Activated T-helper 1 cell treated with anti-CD3 and anti-CD28 coated beads, Interleukin-12 subunit alpha, Interleukin-12 subunit beta, Interleukin-2, Interleukin-4 antibody, amounts not matched to agents 30 ng/mL and 10 ng/mL and 1 ng/mL, durations not matched to agents 14 hours and 24 hours and 36 hours (primary cell): ENCODE measurements at regions not wholly inside any gene's neighbourhood (a gene's known extent, or its start where the extent isn't known, plus 50 kb on each side); places are given as distances from the start of the nearest gene placed in this dataset.

ENCODE experiments used
- DNase-seq: peaks from one replicate; pipeline ENCODE4 v3.0.0; 2021; ENCODE audit warnings: low spot score
- H3K27ac Mint-ChIP-seq: one replicate; pipeline ENCODE4 v1.8.0; 2021; ENCODE audit warnings: mild to moderate bottlenecking, mixed read lengths
- H3K27me3 Mint-ChIP-seq: one replicate; pipeline ENCODE4 v1.8.0; 2022; ENCODE audit warnings: mild to moderate bottlenecking, moderate library complexity, mixed read lengths; ENCODE audit not compliant: insufficient read depth
- H3K36me3 Mint-ChIP-seq: one replicate; pipeline ENCODE4 v1.8.0; 2021; ENCODE audit warnings: low read depth, mixed read lengths
- H3K4me1 Mint-ChIP-seq: one replicate; pipeline ENCODE4 v1.8.0; 2021; ENCODE audit warnings: low read depth, mixed read lengths
- H3K4me3 Mint-ChIP-seq: one replicate; pipeline ENCODE4 v1.8.0; 2021; ENCODE audit warnings: mild to moderate bottlenecking, moderate library complexity, mixed read lengths
- H3K9me3 Mint-ChIP-seq: one replicate; pipeline ENCODE4 v1.8.0; 2021; ENCODE audit warnings: mixed read lengths
- intact Hi-C: fragments of 100-400 bp; cut with micrococcal nuclease; formaldehyde crosslinking; loops from one replicate; pipeline ENCODE4 v1.15.1; 2024

DNA sequence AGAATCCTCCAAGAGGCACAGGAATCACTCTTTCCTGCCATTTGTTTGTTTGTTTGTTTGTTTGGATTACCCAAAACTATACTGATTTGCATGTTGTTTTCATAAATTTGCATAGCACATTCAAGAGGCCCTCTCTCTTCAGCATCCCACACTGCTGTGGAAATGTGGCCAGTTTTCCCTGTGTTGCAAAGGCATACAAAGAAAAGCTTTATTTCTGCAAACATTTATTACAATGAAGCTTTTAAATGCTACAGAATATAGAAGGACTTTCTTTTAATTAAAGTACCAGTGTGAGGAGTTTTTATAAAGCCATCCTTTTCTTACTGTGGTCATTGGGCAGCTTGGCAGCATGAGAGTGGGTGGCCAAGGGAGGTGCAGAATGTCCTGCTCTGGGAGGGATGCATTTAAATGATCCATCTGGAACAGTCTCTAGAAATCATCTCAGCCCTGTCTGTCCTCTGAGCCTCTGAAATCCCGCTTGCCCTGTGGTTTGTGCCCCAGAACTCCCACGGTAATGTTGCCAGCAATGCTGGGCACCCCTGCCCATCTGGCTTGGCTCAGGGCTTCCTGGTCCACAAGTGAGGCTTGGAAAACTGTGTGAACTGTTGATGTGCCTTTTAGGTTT lies 356.8 kb upstream of the KIF2A start:
- Mint-ChIP-seq H3K4me3 (no peak overlapping the region), H3K36me3 (no peaks in the 10 kb centered on the region), H3K4me1 (no peaks in the 10 kb centered on the region), H3K27ac (no peak overlapping the region), H3K9me3 (no peaks in the 10 kb centered on the region), H3K27me3 (no peaks in the 10 kb centered on the region)
- intact Hi-C loops = no loop called here
- DNase-seq = no peak

- no peaks in the 10 kb centered on the region for H3K36me3 Mint-ChIP-seq
- H3K27ac Mint-ChIP-seq = no peak overlapping the region
- H3K4me3 Mint-ChIP-seq = no peak overlapping the region
- no peaks in the 10 kb centered on the region for H3K27me3 Mint-ChIP-seq
- intact Hi-C loops = no loop called here
- no peaks in the 10 kb centered on the region for H3K9me3 Mint-ChIP-seq
- no peak for DNase-seq
- no peaks in the 10 kb centered on the region for H3K4me1 Mint-ChIP-seq
Measured at GRCh38 chr5:61949679-61950435, 356.1 kb upstream of the KIF2A start.

DNA sequence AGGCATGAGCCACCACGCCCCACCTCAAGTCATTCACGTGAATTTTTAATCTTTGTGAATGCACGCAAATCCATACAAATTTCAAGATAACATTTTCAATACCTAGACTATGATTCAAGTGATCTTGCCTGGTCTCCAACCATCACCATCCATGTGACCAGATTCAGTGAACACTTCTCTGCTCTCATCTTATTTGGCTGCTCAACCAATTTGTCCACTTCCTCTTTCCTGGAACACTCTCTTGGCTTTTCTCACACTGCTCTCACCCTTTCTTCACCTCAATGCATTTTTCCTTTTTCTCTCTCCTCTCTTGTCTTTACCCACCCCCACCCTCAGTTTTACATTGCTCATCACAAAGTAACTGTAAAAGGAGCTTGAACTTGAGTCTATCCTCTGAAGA lies 354.7 kb upstream of the KIF2A start:
- H3K27me3 Mint-ChIP-seq = no peaks in the 10 kb centered on the region
- intact Hi-C loops = no loop called here
- no peak overlapping the region for H3K4me3 Mint-ChIP-seq
- DNase-seq = no peak
- no peak overlapping the region for H3K27ac Mint-ChIP-seq
- no peaks in the 10 kb centered on the region for H3K36me3 Mint-ChIP-seq
- H3K4me1 Mint-ChIP-seq = no peaks in the 10 kb centered on the region
- H3K9me3 Mint-ChIP-seq = no peaks in the 10 kb centered on the region

DNA sequence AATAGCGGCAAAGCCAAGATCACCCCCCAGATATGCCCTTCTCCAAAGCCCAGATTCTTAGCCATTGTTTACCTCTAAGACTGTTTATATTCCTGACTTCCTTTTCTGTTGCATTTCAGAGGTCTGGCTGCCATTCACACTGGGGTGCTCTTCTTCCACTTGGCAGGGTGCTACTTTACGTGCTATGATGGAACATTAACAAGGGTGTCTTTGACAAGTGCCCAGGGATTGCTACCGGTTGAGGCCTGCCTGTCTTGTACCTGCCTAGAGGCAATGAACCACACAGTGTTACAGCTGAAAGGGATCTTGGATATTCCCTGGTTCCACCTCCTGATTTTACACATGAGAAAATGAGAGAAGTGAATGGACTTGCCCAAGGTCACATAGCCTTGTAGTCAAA lies 352.1 kb upstream of the KIF2A start:
- DNase-seq = no peak
- H3K27me3 Mint-ChIP-seq = no peaks in the 10 kb centered on the region
- no peaks in the 10 kb centered on the region for H3K36me3 Mint-ChIP-seq
- H3K4me1 Mint-ChIP-seq = no peaks in the 10 kb centered on the region
- no peaks in the 10 kb centered on the region for H3K9me3 Mint-ChIP-seq
- no peak overlapping the region for H3K4me3 Mint-ChIP-seq
- no peak overlapping the region for H3K27ac Mint-ChIP-seq
- intact Hi-C loops = no loop called here

DNA sequence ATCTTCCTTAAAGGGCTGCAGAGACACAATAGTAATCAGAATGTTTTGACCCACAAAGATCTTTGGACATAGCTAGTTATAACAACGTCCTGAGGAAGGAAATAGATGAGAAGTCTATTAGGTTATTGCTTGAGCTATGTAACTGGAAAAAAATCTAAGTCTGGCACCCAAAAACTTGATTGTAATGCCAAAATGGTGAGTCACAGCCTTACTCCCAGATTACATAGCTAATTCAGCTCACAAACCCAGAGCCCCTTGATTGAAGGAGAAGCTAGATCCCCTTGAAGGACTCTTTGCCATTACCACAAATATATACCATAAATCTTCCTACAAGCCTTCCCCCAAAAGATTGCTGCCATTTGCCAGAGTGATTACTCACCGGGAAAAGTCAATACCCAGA lies 341.8 kb upstream of the KIF2A start:
- Mint-ChIP-seq H3K27me3 (no peaks in the 10 kb centered on the region), H3K4me3 (no peak overlapping the region), H3K4me1 (no peaks in the 10 kb centered on the region), H3K36me3 (no peaks in the 10 kb centered on the region), H3K27ac (no peak overlapping the region), H3K9me3 (no peaks in the 10 kb centered on the region)
- DNase-seq = no peak
- intact Hi-C loops = no loop called here

GRCh38 chr5:61965069-61965468 lies 340.9 kb upstream of the KIF2A start:
- Mint-ChIP-seq H3K27me3 (no peaks in the 10 kb centered on the region), H3K4me1 (no peaks in the 10 kb centered on the region), H3K27ac (no peak overlapping the region), H3K4me3 (no peak overlapping the region), H3K36me3 (no peaks in the 10 kb centered on the region), H3K9me3 (no peaks in the 10 kb centered on the region)
- intact Hi-C loops = no loop called here
- no peak for DNase-seq

- Mint-ChIP-seq H3K9me3 (no peaks in the 10 kb centered on the region), H3K27ac (no peak overlapping the region), H3K4me1 (no peaks in the 10 kb centered on the region), H3K4me3 (no peak overlapping the region), H3K36me3 (no peaks in the 10 kb centered on the region), H3K27me3 (no peaks in the 10 kb centered on the region)
- intact Hi-C loops = no loop called here
- no peak for DNase-seq
Measured at GRCh38 chr5:61965490-61965889, 340.5 kb upstream of the KIF2A start.

GRCh38 chr5:61966296-61966955 lies 339.6 kb upstream of the KIF2A start:
- no peaks in the 10 kb centered on the region for H3K36me3 Mint-ChIP-seq
- H3K27me3 Mint-ChIP-seq = no peaks in the 10 kb centered on the region
- H3K4me3 Mint-ChIP-seq = no peak overlapping the region
- DNase-seq = no peak
- intact Hi-C loops = no loop called here
- H3K9me3 Mint-ChIP-seq = no peaks in the 10 kb centered on the region
- no peak overlapping the region for H3K27ac Mint-ChIP-seq
- no peaks in the 10 kb centered on the region for H3K4me1 Mint-ChIP-seq

DNA sequence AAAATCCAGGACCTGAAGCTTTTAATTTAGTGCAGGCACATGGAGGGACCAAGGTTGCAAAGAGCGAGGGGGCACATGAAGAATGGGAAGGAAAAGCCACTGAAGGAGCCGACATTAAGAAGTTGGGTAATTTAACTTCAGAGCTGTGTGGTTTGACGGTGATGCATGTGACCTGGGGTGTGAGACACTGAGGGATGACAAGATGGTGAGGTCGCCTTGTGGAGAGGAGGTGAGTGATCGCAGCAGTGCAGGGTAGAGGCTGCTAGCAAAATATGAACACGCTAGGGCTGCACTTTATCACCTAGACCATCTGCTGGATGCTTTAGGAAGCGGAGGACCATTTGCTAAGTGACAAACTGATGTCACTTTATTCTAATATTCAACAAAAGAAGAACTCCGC lies 339.0 kb upstream of the KIF2A start:
- H3K36me3 Mint-ChIP-seq = no peaks in the 10 kb centered on the region

DNA sequence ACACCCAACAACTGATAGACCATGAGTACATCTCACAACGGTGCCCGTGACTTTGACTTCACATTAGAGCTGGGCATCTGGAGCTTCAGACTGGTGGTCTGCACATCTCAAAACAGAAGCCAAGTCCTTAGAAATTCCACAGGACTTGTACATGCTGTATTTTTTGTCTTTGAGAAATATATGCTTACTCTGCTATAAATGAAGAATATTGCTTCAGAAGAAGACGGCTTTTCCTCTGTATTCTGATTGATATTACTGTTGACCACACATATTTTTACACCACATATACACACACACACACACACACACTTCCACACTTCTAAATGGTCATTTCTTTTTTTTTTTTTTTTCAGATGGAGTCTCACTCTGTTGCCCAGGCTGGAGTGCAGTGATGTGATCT lies 338.3 kb upstream of the KIF2A start:
- intact Hi-C loops = no loop called here
- Mint-ChIP-seq H3K4me1 (no peaks in the 10 kb centered on the region), H3K9me3 (no peaks in the 10 kb centered on the region), H3K4me3 (no peak overlapping the region), H3K27ac (no peak overlapping the region), H3K27me3 (no peaks in the 10 kb centered on the region), H3K36me3 (no peaks in the 10 kb centered on the region)
- DNase-seq = no peak

More for the DNA sequence above, 339.0 kb upstream of the KIF2A start:
- no peak for DNase-seq
- intact Hi-C loops = no loop called here
- Mint-ChIP-seq H3K9me3 (no peaks in the 10 kb centered on the region), H3K27ac (no peak overlapping the region), H3K4me1 (no peaks in the 10 kb centered on the region), H3K4me3 (no peak overlapping the region), H3K27me3 (no peaks in the 10 kb centered on the region)

DNA sequence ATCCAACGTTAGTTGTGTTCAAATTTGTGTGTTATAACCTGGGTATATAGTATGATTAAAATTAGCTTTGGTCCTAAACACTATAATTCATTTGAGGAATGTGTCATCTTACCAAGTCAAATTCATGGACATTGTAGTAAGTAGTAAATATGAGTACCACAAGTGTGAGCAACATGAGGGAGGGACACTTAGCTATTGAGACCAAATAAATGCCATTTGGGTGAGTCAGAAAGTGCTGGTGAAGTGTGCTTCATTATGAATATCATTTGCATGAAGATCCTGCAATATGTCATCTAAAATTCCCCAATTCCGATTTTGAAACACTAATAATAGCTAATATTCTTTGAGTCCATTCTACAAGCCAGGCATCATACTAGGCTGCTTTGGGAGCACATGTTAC lies 336.7 kb upstream of the KIF2A start:
- DNase-seq = no peak
- no peaks in the 10 kb centered on the region for H3K36me3 Mint-ChIP-seq
- intact Hi-C loops = no loop called here
- no peaks in the 10 kb centered on the region for H3K27me3 Mint-ChIP-seq
- no peak overlapping the region for H3K4me3 Mint-ChIP-seq
- no peak overlapping the region for H3K27ac Mint-ChIP-seq
- H3K4me1 Mint-ChIP-seq = no peaks in the 10 kb centered on the region
- H3K9me3 Mint-ChIP-seq = no peaks in the 10 kb centered on the region

GRCh38 chr5:61969755-61970154 lies 336.3 kb upstream of the KIF2A start:
- DNase-seq = no peak
- no peaks in the 10 kb centered on the region for H3K36me3 Mint-ChIP-seq
- H3K27me3 Mint-ChIP-seq = no peaks in the 10 kb centered on the region
- H3K9me3 Mint-ChIP-seq = no peaks in the 10 kb centered on the region
- H3K4me3 Mint-ChIP-seq = no peak overlapping the region
- intact Hi-C loops = no loop called here
- no peak overlapping the region for H3K27ac Mint-ChIP-seq
- H3K4me1 Mint-ChIP-seq = no peaks in the 10 kb centered on the region

GRCh38 chr5:61970218-61970617 lies 335.8 kb upstream of the KIF2A start:
- no peak for DNase-seq
- intact Hi-C loops = no loop called here
- no peaks in the 10 kb centered on the region for H3K4me1 Mint-ChIP-seq
- no peak overlapping the region for H3K4me3 Mint-ChIP-seq
- no peaks in the 10 kb centered on the region for H3K9me3 Mint-ChIP-seq
- H3K27ac Mint-ChIP-seq = no peak overlapping the region
- H3K27me3 Mint-ChIP-seq = no peaks in the 10 kb centered on the region
- H3K36me3 Mint-ChIP-seq = no peaks in the 10 kb centered on the region
